Transverse colon (tissue), 4 donors: ENCODE measurements at regions not wholly inside any gene's neighbourhood (a gene's known extent, or its start where the extent isn't known, plus 50 kb on each side); places are given as distances from the start of the nearest gene placed in this dataset.

Experiments
- DNase-seq: peaks from one replicate; pipeline ENCODE4 v3.0.0-alpha.2; 2019
- H3K27ac ChIP-seq, 4 donors: fragments of 200-600 bp; sonication (generic); 2 replicates each; pipeline ENCODE4 v1.5.1; 2016 to 2018; ENCODE audit warnings: inconsistent platforms in 4 of 4
- H3K27me3 ChIP-seq: fragments of 200-600 bp; sonication (generic); 2 replicates; pipeline ENCODE4 v1.5.1; 2017; ENCODE audit warnings: inconsistent platforms
- H3K36me3 ChIP-seq, 4 donors: fragments of 200-600 bp; sonication (generic); 2 replicates each; pipeline ENCODE4 v1.5.1; 2017 to 2019; ENCODE audit warnings: inconsistent platforms in 4 of 4
- H3K4me1 ChIP-seq, 4 donors: fragments of 200-600 bp; sonication (generic); 2 replicates each; pipeline ENCODE4 v1.5.1; 2017 to 2020; ENCODE audit warnings: inconsistent platforms in 4 of 4
- H3K4me3 ChIP-seq, 4 donors: fragments of 200-600 bp; sonication (generic); 1 replicate in 1 of 4; 2 replicates in 3 of 4; pipeline versions ENCODE4 v1.5.1 to v1.6.1; 2017 to 2019; ENCODE audit warnings: inconsistent platforms in 4 of 4
- H3K9me3 ChIP-seq, 2 donors: fragments of 200-600 bp; sonication (generic); 2 replicates each; pipeline ENCODE4 v1.5.1; 2017 to 2019; ENCODE audit warnings: inconsistent platforms in 2 of 2
- CTCF ChIP-seq, 5 experiments: fragments of 200-600 bp in 3 of 5; fragments of 450-650 bp in 2 of 5; sonication (generic) in 3 of 5; IDR thresholded peaks; 1 replicate in 2 of 5; 2 replicates in 3 of 5; pipeline ENCODE4 v1.5.1; 2016 to 2017; ENCODE audit warnings: antibody characterized with exemption in 5 of 5, inconsistent platforms in 3 of 5, mild to moderate bottlenecking in 2 of 5, moderate library complexity in 1 of 5
- EP300 ChIP-seq: sonication (generic); formaldehyde crosslinking; IDR thresholded peaks from one replicate; pipeline ENCODE4 v1.6.1; 2017; ENCODE audit warnings: antibody characterized with exemption, low read depth
- POLR2A ChIP-seq: fragments of 450-650 bp; IDR thresholded peaks from one replicate; pipeline ENCODE4 v1.6.1; 2016; ENCODE audit warnings: antibody characterized with exemption, mild to moderate bottlenecking, moderate library complexity
- POLR2AphosphoS5 ChIP-seq, 3 donors: sonication (generic); formaldehyde crosslinking; IDR thresholded peaks; one replicate each; pipeline ENCODE4 v1.6.1; 2016; ENCODE audit warnings: antibody characterized with exemption in 3 of 3
- WGBS, 2 donors: methylation state at CpG; one replicate each; pipeline ENCODE4 v1.1.5; 2018; ENCODE audit warnings: low coverage in 1 of 2; 5-methylcytosine and 5-hydroxymethylcytosine counted together
- in situ Hi-C, 4 donors: fragments of 200-750 bp; cut with MboI; loops; one replicate each; pipeline versions ENCODE4 v1.15.0 to v1.15.1; 2017; ENCODE audit warnings: low sequenced_read_pairs in 3 of 4, low pct_ligation_motif_present in 1 of 4, low pct_unique_long_range_greater_than_20kb in 1 of 4
- intact Hi-C: fragments of 100-400 bp; cut with DNase I; formaldehyde crosslinking; loops from one replicate; pipeline ENCODE4 v1.15.1; 2023; ENCODE audit warnings: low total_unique reads

DNA sequence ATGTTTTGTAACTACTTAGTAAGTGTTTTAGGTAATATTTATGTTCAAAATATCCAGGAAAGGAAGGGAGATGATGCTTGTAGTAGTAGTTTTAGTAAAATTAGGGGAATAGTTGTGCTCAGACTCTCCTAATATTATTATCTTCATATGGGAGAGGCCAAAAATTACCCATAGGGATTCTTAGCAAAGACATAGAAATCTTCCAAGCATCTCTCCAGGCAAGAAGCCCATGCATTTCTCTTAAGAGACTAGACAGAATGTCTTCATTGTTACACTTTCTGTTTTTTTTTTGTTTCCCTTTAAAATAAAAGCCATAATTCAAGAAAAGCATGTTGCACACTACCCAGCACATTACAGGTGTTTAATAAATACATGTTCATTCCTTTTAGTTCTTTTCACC lies 180.6 kb downstream of the CYB561 start:
- DNase-seq, result no peak
- H3K36me3 ChIP-seq, result no peaks in the 10 kb centered on the region
- no peak for TF ChIP-seq EP300
- no peak for TF ChIP-seq POLR2A
- TF ChIP-seq CTCF (IDR thresholded peaks at IDR 0.05), result no peak
- no peak for TF ChIP-seq POLR2AphosphoS5 (IDR thresholded peaks at IDR 0.05)
- no peaks in the 10 kb centered on the region for H3K4me1 ChIP-seq
- in situ Hi-C loops, result loop anchor here in 1 of 4 donors (25.0 kb wide), 1 partner anchor 103 kb away; no protein-coding TSS in a partner anchor
- no peaks in the 10 kb centered on the region for H3K27me3 ChIP-seq
- no peaks in the 10 kb centered on the region for H3K9me3 ChIP-seq
- H3K4me3 ChIP-seq, result no peak overlapping the region
- H3K27ac ChIP-seq, result no peak overlapping the region
- intact Hi-C loops, result no loop called here

DNA sequence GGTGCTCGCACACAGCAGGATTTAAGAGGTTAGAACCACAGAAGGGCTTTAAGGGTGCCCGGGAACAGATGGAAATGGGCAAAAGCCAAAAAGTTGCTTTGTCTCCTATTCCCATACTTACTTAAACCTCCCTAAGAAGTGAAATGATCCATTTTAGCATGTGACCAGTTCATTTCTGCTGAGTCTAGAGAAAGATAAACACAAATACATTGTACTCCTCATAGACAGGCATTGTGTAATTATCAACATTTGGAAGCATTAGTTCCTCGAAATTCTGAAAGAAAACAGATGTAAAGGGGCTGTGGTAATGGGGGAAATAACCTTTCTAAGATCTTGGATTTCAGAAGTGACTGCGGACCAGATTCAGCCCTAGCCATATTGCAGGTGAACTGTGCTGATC lies 178.3 kb downstream of the CYB561 start:
- intact Hi-C loops (no loop called here), in situ Hi-C loops (loop anchor here in 1 of 4 donors (25.0 kb wide), 1 partner anchor 106 kb away; no protein-coding TSS in a partner anchor)
- Histone ChIP-seq H3K36me3 (no peaks in the 10 kb centered on the region), H3K27me3 (no peaks in the 10 kb centered on the region), H3K9me3 (peaks cover 0 to 5% of the 10 kb centered on the region in 2 donors), H3K4me3 (no peak overlapping the region), H3K27ac (no peak overlapping the region), H3K4me1 (no peaks in the 10 kb centered on the region)
- DNase-seq, result no peak
- TF ChIP-seq EP300 (no peak), POLR2A (no peak)
- 82% methylated on average over 4 of the region's 4 CpGs; no CpG with 5 or more reads in 1 of the 2 donors for WGBS, 2 donors

DNA sequence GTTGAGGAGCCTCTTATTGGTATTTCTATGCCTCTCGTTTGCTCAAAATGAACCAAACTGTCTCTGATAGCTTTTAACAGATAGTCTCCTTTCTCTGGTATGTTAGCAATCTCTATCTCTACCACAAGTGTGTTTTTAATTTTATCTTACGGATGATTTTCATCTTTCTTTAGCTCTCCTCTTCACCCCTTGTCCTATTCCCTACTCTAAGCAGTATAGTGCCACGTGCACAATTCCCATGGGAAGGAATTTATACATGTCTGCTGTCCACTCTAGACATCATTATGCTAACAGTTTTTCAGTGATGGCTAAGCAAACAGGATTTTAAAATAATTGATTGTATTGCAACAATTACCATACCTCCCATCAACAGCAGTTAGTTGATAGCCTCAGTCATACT lies 177.3 kb downstream of the CYB561 start:
- in situ Hi-C loops (loop anchor here in 1 of 4 donors (25.0 kb wide), 1 partner anchor 107 kb away; no protein-coding TSS in a partner anchor), intact Hi-C loops (no loop called here)
- 90 to 94% methylated on average over 2 to 3 of the region's 3 CpGs for WGBS, 2 donors
- peaks cover 0 to 5% of the 10 kb centered on the region in 2 donors for H3K9me3 ChIP-seq
- no peak for DNase-seq
- no peaks in the 10 kb centered on the region for H3K36me3 ChIP-seq
- no peaks in the 10 kb centered on the region for H3K27me3 ChIP-seq
- H3K27ac ChIP-seq, result no peak overlapping the region
- no peaks in the 10 kb centered on the region for H3K4me1 ChIP-seq
- TF ChIP-seq POLR2A (no peak), EP300 (no peak), CTCF (IDR thresholded peaks at IDR 0.05) (no peak), POLR2AphosphoS5 (IDR thresholded peaks at IDR 0.05) (no peak)
- no peak overlapping the region for H3K4me3 ChIP-seq

- intact Hi-C loops, result no loop called here
- TF ChIP-seq CTCF (IDR thresholded peaks at IDR 0.05) (no peak), EP300 (no peak), POLR2AphosphoS5 (IDR thresholded peaks at IDR 0.05) (no peak), POLR2A (no peak)
- DNase-seq, result no peak
- H3K36me3 ChIP-seq, result no peaks in the 10 kb centered on the region
- no peaks in the 10 kb centered on the region for H3K27me3 ChIP-seq
- H3K9me3 ChIP-seq, result peaks cover 0 to 5% of the 10 kb centered on the region in 2 donors
- WGBS, 2 donors, result 95% methylated on average over 3 of the region's 3 CpGs; no CpG with 5 or more reads in 1 of the 2 donors
- no peaks in the 10 kb centered on the region for H3K4me1 ChIP-seq
- no peak overlapping the region for H3K4me3 ChIP-seq
- in situ Hi-C loops, result loop anchor here in 1 of 4 donors (25.0 kb wide), 1 partner anchor 108 kb away; no protein-coding TSS in a partner anchor
- no peak overlapping the region for H3K27ac ChIP-seq
These were observed 175.5 kb downstream of the CYB561 start for GRCh38 chr17:63270610-63271009.

- Histone ChIP-seq H3K27me3 (no peaks in the 10 kb centered on the region), H3K4me1 (no peaks in the 10 kb centered on the region), H3K27ac (no peak overlapping the region), H3K36me3 (no peaks in the 10 kb centered on the region), H3K4me3 (no peak overlapping the region), H3K9me3 (peaks cover 0 to 5% of the 10 kb centered on the region in 2 donors)
- WGBS, 2 donors, result 83 to 85% methylated on average over 3 of the region's 3 CpGs
- in situ Hi-C loops, result loop anchor here in 1 of 4 donors (25.0 kb wide), 1 partner anchor 112 kb away; no protein-coding TSS in a partner anchor
- intact Hi-C loops, result no loop called here
- no peak for DNase-seq
- no peak for TF ChIP-seq POLR2A
- TF ChIP-seq POLR2AphosphoS5 (IDR thresholded peaks at IDR 0.05), result no peak
- TF ChIP-seq CTCF (IDR thresholded peaks at IDR 0.05), result no peak
- no peak for TF ChIP-seq EP300
These were observed 172.0 kb downstream of the CYB561 start for GRCh38 chr17:63274146-63274545.
